NCI-H187 treated with DMSO at 0.1 percent for 48 hours (cell line): ENCODE measurements at regions not wholly inside any gene's neighbourhood (a gene's known extent, or its start where the extent isn't known, plus 50 kb on each side); places are given as distances from the start of the nearest gene placed in this dataset.
"Not testable (repeated sequence)": the region's sequence is repeated elsewhere in the genome, so short reads cannot be mapped to it uniquely, and the experiment has no call there.

Experiments used
- DNase-seq: peaks from one replicate; lab custom pipeline; 2025; lab: John Stamatoyannopoulos, UW

DNA sequence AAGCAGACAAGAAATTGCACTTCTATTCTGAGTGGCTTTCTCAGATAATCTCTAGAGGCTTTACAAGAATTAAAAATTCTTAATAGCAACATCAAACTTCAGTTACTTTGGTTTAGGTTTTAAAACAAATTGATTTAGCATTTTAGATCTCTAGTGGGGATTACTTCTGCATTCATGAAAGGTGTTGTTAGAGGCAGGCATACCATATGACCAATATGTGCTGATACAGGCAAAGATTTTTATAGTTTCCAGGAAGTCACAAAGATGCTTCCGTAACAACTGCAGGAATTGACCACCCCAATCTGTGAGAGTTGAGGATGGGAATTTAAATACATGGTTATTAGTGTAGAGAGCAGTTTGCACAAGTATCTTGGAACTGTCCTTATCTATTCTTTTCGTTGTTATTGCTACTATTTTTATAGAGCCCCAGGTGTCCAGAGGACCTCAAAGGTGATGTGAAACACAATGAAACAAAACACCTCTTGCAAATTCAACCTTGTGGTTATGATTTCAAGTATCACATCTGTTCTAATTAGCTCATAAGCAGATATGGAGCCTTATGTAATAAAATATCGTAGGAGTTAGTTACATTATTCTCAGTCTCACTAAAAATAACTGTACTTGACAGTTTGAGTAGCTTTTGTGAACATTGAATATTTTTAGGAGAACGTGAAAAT, 512.7 kb upstream of the ADGRL4 start:
- DNase-seq, result no peak

DNA sequence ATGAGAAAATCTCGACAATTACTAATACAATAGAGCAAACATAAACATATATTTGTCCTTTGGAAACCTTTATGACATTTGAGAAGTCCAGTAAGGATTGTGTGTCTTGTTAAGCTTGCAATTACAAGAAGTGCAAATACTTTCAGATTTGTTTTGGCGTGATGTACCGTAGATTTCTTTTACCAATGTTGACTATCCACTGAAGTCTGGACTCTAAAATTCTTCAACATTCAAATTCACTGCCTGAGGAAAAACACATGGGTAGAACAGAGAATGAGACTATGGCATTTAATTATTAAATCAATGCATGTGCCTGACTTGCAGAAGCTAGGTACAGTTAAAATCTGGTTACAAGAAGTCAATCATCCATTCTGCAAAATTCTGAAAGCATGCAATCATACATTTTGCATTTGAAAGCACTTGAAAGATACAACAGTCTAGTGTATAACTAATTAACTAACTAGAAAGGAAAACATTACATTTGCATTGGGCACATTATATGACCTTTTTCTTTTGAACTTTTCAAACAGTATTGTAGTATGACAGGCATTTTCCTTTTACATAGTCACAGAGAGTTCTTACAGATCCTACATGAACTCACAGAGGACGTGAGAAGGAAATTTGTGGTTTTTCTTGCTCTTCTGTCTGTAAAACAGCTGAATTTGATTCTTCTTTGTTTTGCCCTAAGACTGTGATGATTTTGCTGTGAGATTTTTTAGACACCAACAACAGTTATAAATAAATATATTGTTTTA, 511.1 kb upstream of the ADGRL4 start:
- DNase-seq, result no peak

GRCh38 chr1:79507770-79508169, 501.2 kb upstream of the ADGRL4 start:
- no peak for DNase-seq

DNA sequence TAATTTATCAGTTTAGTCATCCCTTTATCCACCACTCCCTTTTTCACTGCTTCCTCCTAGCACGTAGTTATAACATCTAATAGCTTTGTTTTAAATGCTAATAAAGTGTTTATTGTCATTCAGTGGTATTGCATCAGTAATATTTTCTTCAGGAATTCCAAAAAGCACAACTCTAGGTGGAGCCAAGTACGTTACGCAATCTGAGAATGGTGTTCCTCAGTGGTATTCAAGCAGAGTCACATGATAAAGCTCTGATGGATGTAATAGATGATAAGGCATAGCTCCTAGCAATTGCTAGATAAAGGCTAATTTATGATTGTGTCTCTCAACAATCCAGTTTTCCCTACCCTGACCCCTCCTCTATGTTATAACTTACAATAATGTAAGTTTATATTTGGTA, 494.6 kb upstream of the ADGRL4 start:
- no peak for DNase-seq

- DNase-seq, result no peak
These were observed 493.0 kb upstream of the ADGRL4 start for GRCh38 chr1:79499541-79499940.

GRCh38 chr1:79497193-79497773, 490.8 kb upstream of the ADGRL4 start:
- DNase-seq, result no peak

- DNase-seq, result no peak
These were observed 489.6 kb upstream of the ADGRL4 start for GRCh38 chr1:79496129-79496528.

DNA sequence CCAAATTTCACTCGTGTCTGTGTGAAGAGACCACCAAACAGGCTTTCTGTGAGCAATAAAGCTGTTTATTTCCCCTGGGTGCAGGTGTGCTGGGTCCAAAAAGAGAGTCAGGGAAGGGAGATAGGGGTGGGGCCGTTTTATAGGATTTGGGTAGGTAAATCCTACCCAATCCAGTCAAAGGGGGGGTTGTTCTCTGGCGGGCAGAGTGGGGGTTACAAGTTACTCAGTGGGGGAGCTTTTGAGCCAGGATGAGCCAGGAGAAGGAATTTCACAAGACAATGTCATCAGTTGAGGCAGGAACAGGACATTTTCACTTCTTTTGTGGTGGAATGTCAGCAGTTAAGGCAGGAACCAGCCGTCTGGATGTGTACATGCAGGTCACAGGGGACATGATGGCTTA, 487.2 kb upstream of the ADGRL4 start:
- DNase-seq, result not testable (repeated sequence)

DNA sequence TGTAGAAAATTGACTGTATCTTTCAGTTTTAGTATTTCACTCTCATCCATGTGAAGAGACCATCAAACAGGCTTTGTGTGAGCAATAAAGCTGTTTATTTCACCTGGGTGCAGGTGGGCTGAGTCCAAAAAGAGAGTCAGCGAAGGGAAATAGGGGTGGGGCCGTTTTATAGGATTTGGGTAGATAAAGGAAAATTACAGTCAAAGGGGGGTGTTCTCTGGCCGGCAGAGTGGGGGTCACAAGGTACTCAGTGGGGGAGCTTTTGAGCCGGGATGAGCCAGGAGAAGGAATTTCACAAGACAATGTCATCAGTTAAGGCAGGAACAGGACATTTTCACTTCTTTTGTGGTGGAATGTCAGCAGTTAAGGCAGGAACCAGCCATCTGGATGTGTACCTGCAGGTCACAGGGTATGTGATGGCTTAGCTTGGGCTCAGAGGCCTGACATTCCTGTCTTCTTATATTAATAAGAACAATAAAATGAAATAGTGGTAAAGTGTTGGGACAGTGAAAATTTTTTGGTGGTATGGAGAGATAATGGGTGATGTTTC, 482.1 kb upstream of the ADGRL4 start:
- not testable (repeated sequence) for DNase-seq

- DNase-seq, result no peak
These were observed 472.3 kb upstream of the ADGRL4 start for GRCh38 chr1:79478728-79479373.

GRCh38 chr1:79478160-79478559, 471.6 kb upstream of the ADGRL4 start:
- DNase-seq, result no peak

DNA sequence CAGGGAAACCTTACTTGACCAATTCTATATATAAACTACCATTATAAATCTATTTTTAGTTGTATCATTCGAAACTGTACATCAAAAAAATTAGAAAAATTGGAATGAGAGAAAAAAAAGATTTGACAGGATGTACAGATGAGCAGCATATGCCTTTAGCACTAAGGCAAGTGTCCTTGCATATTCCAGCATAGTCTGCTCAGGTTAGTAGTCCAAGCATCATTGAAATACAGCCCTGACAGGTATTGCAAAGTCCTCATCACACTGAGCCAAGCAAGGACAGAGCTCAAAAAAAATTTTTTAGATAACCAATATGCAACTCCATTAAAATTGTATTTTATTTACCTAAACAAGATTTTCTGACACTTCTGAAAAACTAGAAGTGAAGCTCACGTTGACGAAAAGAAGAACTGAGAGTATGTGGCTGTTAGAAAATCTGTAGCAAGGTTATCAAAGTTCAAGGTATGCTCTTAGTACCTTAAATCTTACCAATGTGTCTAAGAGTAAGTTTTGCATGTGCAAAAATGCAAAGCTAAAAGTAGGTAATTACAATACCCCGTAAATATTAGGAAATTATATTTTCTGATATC, 465.6 kb upstream of the ADGRL4 start:
- DNase-seq, result no peak

GRCh38 chr1:79469139-79469538, 462.6 kb upstream of the ADGRL4 start:
- DNase-seq, result no peak

DNA sequence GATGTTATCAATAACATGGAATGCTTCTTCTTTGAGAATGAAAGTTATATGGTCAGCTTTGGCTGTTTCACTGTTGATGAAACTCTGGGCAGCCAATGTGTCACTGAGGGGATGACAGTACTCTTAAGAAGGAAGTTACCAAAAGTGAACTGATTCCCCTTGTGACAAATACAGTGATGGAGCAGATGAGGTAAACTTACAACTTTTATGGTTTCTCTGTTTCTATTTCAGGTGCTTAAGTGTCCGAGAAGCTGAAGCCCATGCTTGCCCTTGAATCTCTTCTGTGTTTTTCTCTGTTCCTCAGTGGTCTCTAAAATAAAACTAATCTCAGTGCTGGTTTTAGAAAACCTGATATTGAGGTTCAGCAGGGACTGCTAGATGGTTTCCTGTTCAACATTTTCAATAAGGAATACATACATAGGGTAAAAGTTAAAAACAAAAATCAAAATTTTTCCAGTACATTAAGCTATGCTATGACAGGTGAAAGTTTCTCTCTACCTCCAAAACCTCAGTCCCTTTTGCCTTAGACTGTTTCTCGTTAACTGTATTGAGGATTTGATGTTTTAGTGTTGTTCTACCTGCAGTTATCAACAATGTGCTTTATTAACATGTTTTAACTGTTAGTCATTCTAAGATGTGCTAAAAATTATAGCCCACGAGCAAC, 454.4 kb upstream of the ADGRL4 start:
- DNase-seq, result no peak

DNA sequence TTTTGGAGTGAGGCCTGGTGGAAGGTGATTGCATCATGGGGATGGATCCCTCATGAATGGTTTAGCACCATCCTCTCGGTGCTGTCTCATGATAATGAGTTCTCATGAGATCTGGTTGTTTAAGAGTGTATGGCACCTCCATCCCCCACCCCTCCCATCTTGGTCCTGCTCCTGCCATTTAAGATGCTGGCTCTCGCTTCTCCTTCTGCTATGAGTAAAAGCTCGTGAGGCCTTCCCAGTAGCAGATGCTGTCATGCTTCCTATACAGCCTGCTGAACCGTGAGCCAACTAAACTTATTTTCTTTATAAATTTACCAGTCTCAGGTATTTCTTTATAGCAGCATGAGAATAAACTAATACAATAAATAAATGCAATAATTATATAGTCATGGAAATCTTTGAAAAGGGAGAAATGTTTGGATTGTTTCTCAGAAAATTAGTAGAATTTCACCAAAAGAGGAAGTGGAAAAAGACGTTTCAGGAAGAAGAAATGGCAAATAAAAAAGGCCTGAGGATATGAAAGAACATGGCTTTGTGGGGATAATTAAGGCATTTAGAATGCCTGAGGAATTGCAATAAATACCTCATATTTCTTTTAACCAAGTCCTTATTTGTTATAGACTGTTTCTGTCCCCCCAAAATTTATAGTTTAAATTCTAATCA, 451.2 kb upstream of the ADGRL4 start:
- DNase-seq, result no peak

DNA sequence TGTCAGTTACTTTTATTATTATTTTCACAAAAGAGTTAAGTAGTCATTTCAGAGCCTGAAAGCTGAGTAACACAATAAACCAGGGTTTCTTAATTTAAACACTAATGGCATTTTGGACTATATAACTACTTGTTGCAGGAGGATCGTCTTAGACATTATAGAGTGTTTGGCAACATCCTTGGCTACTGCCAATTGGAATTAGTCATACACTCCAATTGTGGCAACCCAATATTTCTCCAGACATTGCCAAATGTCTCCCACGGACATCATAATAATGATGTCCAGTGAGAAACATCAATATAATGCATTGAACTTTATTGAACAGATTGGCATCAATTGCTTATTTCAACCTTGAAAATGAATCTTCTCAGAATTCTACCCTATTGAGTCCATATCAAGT, 441.9 kb upstream of the ADGRL4 start:
- DNase-seq, result no peak

DNA sequence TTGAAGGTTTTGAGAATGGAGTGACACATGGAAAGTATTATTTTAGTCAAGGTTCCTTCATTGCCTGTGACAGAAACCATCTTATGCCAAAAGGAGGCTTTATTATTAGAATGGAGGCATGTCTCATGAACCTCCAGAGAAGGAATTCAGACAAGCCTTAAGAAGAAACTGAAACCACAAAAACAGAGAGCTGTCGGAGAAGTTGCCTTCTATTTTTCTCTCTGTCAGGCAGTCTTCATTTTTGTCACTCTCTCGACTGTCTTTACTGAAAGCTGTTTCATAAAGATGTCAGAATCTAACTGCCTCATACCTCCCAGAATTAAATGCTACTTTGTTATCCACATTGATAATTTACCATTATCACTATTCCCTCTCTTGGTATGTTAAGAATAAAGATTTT, 434.7 kb upstream of the ADGRL4 start:
- DNase-seq, result no peak

DNA sequence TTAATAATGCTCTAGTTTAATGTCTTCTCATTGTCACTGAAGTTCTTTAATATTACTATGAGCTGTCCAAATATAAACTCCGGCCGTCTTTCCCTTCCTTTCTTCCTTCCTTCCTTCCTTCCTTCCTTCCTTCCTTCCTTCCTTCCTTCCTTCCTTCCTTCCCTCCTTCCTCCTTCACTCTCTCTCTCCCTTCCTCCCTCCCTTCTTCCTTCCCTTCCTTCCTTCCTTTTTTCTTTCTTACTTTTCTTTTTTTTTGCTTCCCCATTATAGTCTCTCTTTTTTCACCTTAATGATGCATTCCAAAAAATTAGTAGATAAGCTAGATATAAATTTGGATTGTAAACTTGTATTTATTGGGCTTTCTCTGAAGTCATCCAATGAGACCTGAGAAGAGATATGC, 431.0 kb upstream of the ADGRL4 start:
- DNase-seq, result no peak

DNA sequence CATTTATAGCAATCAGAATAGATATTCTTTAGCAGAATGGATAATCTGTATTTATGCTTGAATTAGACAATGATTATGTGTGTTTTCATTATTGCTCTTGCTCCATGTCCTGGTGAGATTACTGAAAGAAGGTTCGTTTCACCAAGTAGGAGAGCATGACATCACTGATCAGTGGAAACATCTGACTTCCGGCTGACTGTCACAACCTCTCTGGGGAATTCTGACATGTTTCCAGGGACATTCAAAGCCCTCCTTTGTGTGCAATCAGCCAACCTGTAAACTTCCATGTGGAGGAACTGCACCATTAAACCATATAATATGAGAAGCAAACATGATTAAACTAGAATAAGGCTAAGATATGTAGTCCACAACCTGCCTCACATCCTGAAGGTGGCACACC, 424.8 kb upstream of the ADGRL4 start:
- no peak for DNase-seq

- no peak for DNase-seq
These were observed 423.9 kb upstream of the ADGRL4 start for GRCh38 chr1:79430437-79430836.

DNA sequence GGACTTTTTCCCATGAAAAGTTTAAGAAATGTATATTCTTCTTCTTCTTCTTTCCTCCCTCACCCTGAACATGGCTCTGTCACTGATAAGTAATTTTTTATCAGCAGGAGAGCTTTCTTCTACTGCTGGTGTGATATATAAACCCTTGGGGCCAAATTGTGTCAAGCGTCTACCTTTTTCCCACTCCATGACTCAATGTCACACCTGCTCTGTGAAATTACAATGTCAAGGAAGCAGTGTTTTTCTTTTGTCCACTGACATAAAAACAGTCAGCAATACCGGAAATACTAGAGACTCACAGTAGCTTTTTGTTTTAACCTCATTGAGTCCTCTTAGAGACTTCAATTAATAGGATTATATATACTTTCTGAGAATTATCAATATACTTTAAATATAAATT, 416.2 kb upstream of the ADGRL4 start:
- no peak for DNase-seq
